ENCODE measurements at regions not wholly inside any gene's neighbourhood (a gene's known extent, or its start where the extent isn't known, plus 50 kb on each side); places are given as distances from the start of the nearest gene placed in this dataset.

- DNase-seq = no peak
Observed at GRCh38 chr2:217749008-217749407, 253.8 kb downstream of the TNS1 start.

- DNase-seq = no peak
Observed at GRCh38 chr2:217746808-217747207, 256.0 kb downstream of the TNS1 start.

DNA sequence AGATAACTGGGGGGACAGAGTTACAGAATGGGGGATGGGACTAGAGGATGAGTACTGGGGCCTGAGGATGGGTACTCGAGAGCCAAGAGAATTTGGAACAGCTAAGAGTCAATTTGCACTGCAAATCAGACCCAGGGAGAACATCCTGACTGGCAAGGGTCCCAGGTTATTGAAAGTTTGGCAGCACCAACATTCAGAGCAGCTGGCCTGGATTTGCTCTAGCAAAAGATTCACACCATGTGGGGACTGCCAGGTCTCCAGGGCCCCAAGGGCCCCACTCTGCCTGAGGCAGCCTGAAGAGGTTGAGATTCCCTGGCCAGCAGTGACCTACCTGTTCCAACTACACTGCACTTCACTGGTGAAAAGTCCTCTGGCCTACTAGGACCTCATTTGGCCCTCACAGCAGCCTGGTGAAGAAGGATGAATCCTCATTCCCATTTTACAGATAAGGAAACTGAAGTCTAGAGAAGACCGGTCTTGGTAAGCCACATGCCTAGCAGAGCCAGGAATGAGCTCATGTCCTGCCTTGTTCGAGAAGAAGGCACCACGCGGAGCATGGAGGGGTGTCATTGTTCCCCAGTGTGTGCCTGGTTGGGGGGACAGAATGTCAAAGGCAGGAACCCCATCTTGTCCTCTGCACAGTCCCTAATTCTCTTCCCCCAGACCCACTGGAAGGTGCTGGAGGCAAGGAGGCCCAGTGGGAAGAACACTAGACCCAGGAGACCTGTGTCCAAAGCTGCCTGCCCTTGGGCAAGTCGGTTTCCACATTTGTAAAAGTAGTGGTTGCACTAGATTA is 258.6 kb downstream of the TNS1 start:
- DNase-seq = no peak

GRCh38 chr2:217743407-217743806 is 259.4 kb downstream of the TNS1 start:
- DNase-seq = no peak

DNA sequence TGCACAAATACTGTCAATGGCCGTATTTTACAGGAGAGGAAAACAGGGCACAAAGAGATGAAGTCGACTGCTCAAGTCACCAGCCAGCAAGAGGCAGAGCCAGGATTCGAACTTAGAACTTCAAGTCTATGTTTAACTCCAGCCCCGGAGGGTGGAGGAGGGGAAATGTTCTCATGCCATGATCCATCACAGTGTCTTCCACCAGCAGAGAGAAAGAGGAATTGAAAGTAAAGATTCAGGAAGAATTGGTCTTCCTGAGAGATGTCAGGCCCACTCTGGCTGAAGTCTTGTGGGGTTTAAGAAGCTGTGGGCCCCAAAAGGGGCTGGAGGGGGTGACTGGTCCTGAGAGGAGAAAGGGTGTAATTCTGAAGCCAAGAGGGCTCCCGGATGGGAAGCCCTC is 260.0 kb downstream of the TNS1 start:
- DNase-seq = no peak

GRCh38 chr2:217742276-217742675 is 260.5 kb downstream of the TNS1 start:
- DNase-seq = no peak

DNA sequence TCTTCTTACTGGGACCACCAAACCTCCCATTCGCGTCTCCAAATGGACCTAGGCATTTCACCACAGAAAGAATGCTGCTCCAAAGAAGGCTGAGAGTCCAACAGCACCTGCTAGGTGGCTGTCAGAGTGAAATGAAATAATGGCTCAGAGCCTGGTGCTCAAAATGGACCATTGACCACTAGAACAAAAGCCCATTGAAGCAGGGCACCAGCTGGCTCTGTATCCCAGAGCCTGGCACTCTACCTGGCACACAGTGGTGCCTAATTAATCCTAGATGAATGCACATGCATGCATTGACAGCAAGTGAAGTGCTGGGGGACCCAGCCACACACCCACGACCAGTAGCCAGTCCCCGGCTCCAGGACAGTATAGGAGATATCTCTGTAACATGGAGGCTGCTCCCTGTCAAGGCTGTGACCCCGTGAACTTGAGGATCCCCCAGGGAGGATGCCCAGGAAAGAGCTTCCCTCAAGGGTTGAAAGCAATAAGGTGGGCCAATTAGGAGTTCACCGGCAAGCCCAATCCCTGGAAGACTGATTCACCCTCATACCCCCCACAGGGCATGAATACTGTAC is 261.3 kb downstream of the TNS1 start:
- DNase-seq = no peak

GRCh38 chr2:217740756-217741155 is 262.0 kb downstream of the TNS1 start:
- no peak for DNase-seq

DNA sequence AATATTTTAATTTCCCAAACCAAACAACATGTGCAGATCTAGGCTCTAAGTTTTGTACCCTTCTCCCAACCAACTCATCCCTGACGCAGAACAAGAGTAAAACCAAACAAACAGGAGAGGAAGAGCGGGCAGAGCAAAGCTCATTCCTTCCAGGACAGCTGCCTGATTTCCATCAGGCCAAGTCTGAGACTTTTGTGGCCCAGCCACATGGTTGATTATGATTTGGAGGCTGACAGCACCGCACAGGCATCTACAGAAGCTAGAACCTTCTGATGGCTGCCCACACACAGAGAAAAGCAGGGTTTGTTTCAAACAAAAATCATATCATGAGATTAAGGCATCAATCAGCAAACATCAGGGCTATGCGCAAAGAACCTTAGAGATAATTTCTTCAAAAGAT is 262.6 kb downstream of the TNS1 start:
- DNase-seq = no peak

DNA sequence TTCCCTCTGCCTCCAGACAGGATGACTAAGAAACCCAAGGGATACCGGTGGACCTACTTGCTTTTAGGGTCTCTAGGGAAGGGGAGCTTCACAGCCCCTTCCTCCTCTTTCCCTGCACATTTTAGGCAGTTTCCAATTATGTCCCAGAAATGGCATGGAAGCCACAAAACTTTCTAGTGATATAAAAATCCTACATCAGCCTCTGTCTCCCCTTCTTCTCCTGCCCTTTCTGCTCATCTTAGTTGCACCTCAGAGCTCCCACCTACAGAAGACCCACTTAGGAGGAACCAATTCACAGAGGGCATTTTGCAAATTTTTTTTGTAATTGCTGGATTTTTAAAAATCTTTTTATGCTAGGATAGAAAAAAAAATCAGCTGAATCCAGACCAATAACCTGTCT is 263.1 kb downstream of the TNS1 start:
- DNase-seq = no peak

DNA sequence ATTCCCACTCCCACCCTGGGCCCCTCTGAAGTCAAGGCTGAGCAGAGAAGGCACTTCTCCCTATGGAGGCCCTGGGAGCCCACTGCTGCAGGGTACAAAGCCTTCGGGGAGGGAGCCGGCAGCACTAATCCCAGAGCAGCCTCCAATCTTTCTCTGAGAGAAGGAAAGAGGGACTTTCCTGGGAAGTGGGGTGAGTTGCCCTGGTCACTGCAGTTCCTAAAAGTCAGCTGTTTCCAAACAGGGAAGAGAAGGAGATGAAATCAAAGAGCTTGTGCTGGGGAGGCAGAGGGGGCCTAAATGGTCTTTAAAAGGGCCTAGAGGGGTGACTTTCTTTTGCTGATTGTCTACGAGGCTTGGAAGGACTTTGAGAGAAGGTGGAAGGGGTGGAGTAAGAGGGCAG is 264.7 kb downstream of the TNS1 start:
- no peak for DNase-seq

DNA sequence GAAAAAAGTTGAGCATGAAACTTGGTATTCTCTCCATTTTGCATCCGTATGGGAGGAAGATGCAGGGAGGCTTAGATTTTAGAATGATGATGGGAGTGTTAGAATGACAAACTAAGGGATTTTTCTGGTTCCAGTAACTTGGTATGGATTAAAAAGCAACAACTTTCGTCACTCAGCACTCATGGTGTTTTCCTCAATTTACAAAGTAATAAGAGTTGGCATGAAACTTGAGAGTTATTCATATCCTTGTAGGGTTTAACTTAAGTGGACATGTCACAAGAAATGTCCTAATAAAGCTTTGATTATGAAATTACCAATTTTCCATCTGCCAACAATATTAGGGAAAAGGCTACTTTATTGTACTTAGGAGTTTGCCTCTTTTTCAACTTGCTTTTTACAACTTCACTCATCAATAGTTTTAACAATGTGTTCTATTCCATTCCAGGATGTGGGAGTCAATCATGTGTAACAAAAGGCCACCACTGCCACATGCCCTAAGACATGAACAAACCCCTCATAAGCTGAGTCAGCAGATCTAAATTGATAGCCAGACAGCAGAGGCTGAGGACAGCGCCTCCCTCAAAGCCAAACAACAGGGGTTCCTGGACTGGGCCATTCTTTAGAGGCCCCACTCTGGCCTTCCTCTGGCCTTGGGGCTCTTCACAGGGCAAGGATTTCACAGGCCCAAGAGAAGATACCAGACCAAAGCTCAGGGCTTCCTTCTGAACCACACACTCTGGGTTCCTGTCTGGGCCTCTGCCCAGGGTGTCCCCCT is 265.8 kb downstream of the TNS1 start:
- no peak for DNase-seq

GRCh38 chr2:217735899-217736298 is 266.9 kb downstream of the TNS1 start:
- no peak for DNase-seq

GRCh38 chr2:217735034-217735433 is 267.8 kb downstream of the TNS1 start:
- DNase-seq = no peak

DNA sequence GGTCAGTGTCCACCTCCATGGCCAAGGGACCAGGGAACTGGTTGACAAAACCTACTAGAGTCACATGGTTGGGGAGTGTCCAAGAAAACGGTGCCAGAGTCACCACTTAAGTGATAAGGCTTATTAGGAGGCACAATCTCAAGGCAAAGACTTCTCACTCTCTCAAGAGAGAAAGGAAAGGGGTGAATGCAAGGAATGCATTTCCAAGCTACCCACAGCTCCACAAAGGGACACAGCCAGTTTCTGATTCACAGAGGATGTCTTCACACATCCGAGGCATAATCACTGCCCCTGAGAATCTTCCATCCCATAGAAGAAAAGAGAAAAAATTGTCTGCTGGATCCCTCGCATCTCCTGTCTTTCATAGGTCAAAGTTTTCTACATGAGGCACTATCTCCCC is 269.3 kb downstream of the TNS1 start:
- DNase-seq = no peak

DNA sequence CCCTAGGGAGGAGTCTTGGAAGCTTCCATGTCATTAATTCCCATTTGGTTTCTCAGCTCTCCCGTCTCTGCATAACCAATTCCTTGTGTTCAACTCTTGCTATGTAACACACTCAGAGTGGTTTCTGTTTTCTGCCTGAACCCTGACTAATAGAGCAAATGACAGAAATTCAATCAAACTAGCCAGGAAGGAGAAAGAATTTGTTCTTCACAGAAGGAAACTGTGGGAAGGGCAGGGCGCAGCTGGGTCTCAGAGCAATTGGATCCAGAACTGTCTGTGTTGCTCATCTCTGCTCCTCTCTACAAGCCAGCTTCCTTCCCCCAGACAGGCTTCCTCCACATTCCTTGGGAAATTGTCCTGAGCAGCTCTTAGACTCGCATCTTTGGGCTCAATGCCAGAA is 269.8 kb downstream of the TNS1 start:
- no peak for DNase-seq

GRCh38 chr2:217731805-217732204 is 271.0 kb downstream of the TNS1 start:
- no peak for DNase-seq

- DNase-seq = no peak
Observed at GRCh38 chr2:217729421-217730053, 273.3 kb downstream of the TNS1 start.

DNA sequence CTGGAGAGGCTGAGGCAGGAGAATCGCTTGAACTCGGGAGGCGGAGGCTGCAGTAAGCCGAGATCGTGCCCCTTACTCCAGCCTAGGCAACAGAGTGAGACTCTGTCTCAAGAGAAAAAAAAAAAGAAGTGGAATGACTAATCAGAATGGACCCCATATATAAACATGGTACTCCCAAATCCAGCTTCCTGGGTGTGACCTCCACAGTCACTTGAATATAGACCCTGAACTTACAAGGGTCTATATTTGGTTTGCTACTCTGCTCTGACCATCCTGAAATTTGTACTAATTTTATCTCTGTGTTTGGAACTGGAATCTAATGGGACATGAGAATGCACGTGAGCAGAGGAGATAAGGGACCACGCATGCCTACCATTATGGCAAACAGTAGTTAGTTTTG is 275.0 kb downstream of the TNS1 start:
- DNase-seq = no peak

GRCh38 chr2:217725409-217725808 is 277.4 kb downstream of the TNS1 start:
- DNase-seq = no peak

DNA sequence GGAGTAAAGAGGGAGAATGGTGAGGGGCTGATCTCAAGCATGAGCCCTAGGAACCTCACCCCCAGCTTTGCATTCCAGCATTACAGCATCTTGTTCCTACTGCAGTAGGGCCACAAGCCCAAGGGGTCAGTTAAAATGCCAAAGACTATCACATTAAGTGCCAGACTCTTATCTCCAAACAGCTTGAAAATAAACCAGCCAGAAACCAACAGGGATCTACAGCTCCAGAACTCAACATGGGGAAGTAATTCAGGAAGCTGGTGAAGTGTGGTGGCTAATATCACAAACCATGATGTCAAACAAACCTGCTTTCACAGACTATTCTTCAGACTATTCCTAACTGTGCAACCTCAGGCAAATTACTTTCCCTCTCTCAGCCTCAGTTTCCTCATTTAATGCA is 278.3 kb downstream of the TNS1 start:
- DNase-seq = no peak

- no peak for DNase-seq
Observed at GRCh38 chr2:217723981-217724380, 278.8 kb downstream of the TNS1 start.

- DNase-seq = no peak
Observed at GRCh38 chr2:217722883-217723472, 279.8 kb downstream of the TNS1 start.

Measured in activated CD4-positive, alpha-beta T cell treated with anti-CD3 and anti-CD28 coated beads, Interleukin-2, amount 50 U/mL, for 4 hours (primary cell).